Skeletal muscle tissue (tissue), 4 donors: ENCODE measurements at regions not wholly inside any gene's neighbourhood (a gene's known extent, or its start where the extent isn't known, plus 50 kb on each side); places are given as distances from the start of the nearest gene placed in this dataset. TPM values are rescaled to one million over a fixed set of nuclear protein-coding genes. Genes with fewer than 3 reads are reported as not detected.

ENCODE experiments used
- H3K27ac ChIP-seq: one replicate; pipeline ENCODE4 v1.7.0; 2013; ENCODE audit warnings: mild to moderate bottlenecking, low read depth, low read length, inconsistent platforms
- H3K27me3 ChIP-seq, 3 donors: one replicate each; pipeline ENCODE4 v1.7.0; 2013; ENCODE audit warnings: low read length in 3 of 3; ENCODE audit not compliant: control insufficient read depth in 3 of 3, insufficient read depth in 3 of 3
- H3K36me3 ChIP-seq, 3 donors: one replicate each; pipeline ENCODE4 v1.7.0; 2013; ENCODE audit warnings: low read length in 3 of 3; ENCODE audit not compliant: control insufficient read depth in 3 of 3, insufficient read depth in 3 of 3
- H3K4me1 ChIP-seq, 3 donors: one replicate each; pipeline ENCODE4 v1.7.0; 2013; ENCODE audit warnings: low read length in 3 of 3, mild to moderate bottlenecking in 3 of 3; ENCODE audit not compliant: control insufficient read depth in 3 of 3, insufficient read depth in 3 of 3
- H3K4me3 ChIP-seq, 3 donors: one replicate each; pipeline ENCODE4 v1.7.0; 2013; ENCODE audit warnings: low read length in 3 of 3
- H3K9ac ChIP-seq, 3 donors: one replicate each; pipeline ENCODE4 v1.7.0; 2013; ENCODE audit warnings: low read length in 3 of 3, mild to moderate bottlenecking in 3 of 3, moderate library complexity in 2 of 3, low read depth in 1 of 3
- H3K9me3 ChIP-seq, 3 donors: one replicate each; pipeline ENCODE4 v1.7.0; 2013; ENCODE audit warnings: low read length in 3 of 3; ENCODE audit not compliant: control insufficient read depth in 3 of 3
- small RNA-seq: library from RNA; depleted of rRNA; stranded (forward); fragments of <200 nt; gene quantifications from one replicate; pipeline ENCODE3, GENCODE V24; 2014
- donor health status: Osteomylitis.

DNA sequence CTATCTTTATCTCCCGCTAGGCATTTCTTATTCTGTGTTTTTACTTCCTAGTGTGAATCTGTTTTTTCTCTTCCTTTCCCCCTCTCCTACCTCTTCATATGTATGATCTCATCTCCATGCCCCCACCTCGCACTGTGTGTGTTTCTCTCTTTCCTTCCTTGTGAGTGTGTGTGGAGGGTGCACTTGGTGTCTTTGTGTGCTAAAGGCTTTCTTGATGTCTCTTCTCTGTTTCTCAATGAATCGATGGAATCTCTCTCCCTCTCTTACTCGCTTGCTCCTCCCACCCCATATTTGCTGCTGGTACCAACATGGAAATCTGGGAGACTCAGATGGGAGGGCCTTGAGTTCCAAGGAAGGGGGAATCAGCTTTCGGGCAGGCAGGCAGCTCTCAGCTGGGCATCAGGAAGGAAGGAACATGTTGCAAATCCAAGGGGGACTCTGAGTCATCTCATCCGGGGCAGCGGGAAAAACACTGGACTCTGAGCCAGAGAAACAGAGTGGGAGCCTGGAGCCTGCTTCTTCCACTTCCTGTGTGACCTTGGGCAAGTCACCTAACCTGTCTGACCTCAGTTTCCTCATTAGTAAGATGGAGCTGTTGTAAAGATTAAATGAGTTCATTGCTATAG lies 147.5 kb downstream of the PTPRU start:
- H3K36me3 ChIP-seq, result no peaks in the 10 kb centered on the region
- H3K27ac ChIP-seq, result no peak overlapping the region
- H3K9me3 ChIP-seq, result peaks cover 0 to 5% (median 5%) of the 10 kb centered on the region in 3 donors
- no peaks in the 10 kb centered on the region for H3K4me1 ChIP-seq
- peaks cover 21 to 41% (median 24%) of the 10 kb centered on the region in 3 donors for H3K27me3 ChIP-seq
- no peak overlapping the region for H3K4me3 ChIP-seq
- no peak overlapping the region for H3K9ac ChIP-seq

DNA sequence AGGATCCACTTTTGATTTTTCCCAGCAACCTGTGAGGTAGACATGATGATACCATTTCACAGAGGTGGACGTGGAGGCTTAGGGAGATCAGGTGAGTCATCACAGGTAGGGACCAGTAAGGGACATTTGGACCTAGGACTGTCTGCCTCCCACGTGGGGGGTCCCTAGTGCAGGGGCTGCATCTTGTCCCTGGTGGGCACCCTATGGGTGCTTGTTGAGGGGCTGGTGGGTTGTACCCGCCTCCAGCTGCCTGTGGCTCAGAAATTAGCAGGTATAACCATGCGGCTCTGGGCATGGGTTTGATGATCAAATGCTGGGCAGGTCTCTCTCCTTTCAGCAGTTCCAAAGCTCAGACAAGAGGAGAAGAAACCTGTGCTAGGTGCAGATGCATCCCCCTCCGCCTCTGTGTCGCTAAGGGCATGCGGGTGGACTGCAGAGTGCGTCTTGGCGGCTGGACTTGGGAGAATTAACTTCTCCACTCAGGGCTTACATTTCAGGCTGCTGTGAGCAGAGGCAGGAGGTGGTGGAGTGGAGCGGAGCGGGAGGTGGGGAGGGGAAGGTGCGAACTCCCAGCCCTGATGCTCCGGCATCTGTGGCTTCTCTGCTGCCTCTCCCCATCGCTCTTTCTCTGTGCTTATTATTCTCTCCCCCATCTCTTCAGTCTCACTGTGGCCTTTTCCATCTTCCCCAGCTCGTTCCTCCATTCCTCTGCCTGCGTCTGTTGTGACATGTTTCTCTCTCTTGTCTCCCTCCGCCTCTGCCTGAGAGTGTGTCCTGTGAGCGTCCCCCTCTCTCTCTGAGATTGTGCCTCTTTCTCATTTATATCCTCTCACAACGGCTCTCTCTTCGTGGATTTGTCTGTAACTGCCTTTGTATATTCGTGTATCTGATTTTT lies 146.8 kb downstream of the PTPRU start:
- H3K27ac ChIP-seq, result no peak overlapping the region
- no peak overlapping the region for H3K4me3 ChIP-seq
- H3K36me3 ChIP-seq, result no peaks in the 10 kb centered on the region
- no peak overlapping the region for H3K9ac ChIP-seq
- peaks cover 0 to 6% (median 5%) of the 10 kb centered on the region in 3 donors for H3K9me3 ChIP-seq
- no peaks in the 10 kb centered on the region for H3K4me1 ChIP-seq
- peaks cover 21 to 36% (median 21%) of the 10 kb centered on the region in 3 donors for H3K27me3 ChIP-seq

DNA sequence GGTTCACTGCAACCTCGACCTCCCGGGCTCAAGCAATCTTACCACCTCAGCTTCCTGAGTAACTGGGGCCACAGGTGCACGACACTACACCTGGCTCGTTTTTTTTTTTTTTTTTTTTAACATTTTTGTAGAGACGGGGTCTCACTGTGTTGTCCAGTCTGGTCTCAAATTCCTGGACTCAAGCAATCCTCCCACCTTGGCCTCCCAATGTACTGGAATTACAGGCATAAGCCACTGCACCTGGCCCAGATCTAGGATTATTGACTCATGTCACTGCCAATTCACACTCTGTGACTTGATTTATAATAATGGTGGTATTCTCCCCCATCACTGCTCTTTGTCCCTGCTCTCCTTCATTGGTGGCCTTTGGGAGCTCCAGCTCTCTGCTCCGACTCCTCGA lies 145.1 kb downstream of the PTPRU start:
- Histone ChIP-seq H3K9ac (no peak overlapping the region), H3K36me3 (no peaks in the 10 kb centered on the region), H3K4me3 (no peak overlapping the region), H3K9me3 (peaks cover 0 to 6% (median 5%) of the 10 kb centered on the region in 3 donors), H3K4me1 (no peaks in the 10 kb centered on the region), H3K27me3 (peaks cover 19 to 33% (median 21%) of the 10 kb centered on the region in 3 donors), H3K27ac (no peak overlapping the region)

DNA sequence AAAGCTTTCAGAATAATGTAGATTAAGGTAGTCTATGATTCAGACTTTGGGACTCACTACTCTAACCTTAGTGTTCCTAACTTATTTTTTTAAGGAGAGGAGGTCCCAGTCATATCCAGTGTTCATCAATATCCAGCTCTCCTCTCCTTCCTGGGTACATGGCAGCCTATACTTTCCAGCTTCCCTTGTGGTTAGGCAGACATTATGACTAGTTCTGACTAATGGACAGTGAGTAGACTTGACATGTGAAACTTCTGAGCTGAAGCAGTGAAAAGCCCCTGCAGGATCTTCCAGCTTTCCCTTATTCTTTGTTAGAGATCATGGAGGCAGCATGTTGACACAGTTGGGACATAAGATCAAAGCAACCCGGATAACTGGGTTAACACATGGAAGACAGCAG lies 144.2 kb downstream of the PTPRU start:
- Histone ChIP-seq H3K4me3 (no peak overlapping the region), H3K36me3 (no peaks in the 10 kb centered on the region), H3K9ac (no peak overlapping the region), H3K4me1 (no peaks in the 10 kb centered on the region), H3K27ac (no peak overlapping the region), H3K27me3 (peaks cover 15 to 33% (median 19%) of the 10 kb centered on the region in 3 donors), H3K9me3 (peaks cover 0 to 6% (median 5%) of the 10 kb centered on the region in 3 donors)

DNA sequence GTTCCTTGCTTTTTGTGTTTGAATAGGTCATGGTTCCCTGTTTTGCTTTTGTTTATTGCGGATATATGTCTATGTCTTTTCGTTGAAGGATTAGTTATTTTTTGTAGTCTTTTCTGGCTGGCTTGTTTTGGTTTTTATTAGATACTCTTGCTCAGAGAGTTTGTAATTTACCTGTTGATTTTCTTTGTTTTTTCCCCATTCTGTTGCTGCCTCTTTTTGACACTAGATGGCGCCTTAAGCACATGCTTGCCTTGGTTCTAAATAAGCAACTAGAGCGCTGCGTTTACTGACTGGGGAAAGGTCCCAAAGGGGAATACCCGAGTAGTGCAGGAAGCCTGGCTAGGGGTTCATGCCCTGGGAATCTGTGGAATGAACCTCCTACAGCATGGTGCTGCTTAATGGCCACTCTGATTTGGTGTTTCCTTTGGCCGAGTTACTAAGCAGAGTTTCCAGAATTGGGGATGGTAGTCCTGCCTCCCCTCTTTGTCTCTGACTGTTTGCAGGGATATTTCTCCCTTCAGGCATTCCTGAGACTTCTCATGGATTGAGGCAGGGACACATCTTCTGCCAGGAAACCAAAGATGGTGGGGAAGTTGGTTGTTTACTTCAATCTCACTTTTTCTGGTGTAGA lies 143.2 kb downstream of the PTPRU start:
- H3K27me3 ChIP-seq, result peaks cover 7 to 24% (median 13%) of the 10 kb centered on the region in 3 donors
- H3K4me1 ChIP-seq, result no peaks in the 10 kb centered on the region
- H3K36me3 ChIP-seq, result no peaks in the 10 kb centered on the region
- no peak overlapping the region for H3K4me3 ChIP-seq
- H3K27ac ChIP-seq, result no peak overlapping the region
- H3K9ac ChIP-seq, result no peak overlapping the region
- H3K9me3 ChIP-seq, result peaks cover 0 to 6% (median 5%) of the 10 kb centered on the region in 3 donors

Small RNAs in the stretch of these regions (small RNA-seq; reads per million reads assigned to genes)
- gene AL021921.1, result not detected
